H1 (cell line): ENCODE measurements at regions not wholly inside any gene's neighbourhood (a gene's known extent, or its start where the extent isn't known, plus 50 kb on each side); places are given as distances from the start of the nearest gene placed in this dataset.

ENCODE experiments used
- ASH2L ChIP-seq: fragments of 200-600, 300-600 bp; sonication (generic); IDR thresholded peaks from one replicate; pipeline ENCODE4 v1.7.1; 2017; ENCODE audit warnings: low read length
- BRCA1 ChIP-seq: IDR thresholded peaks from 2 replicates; pipeline ENCODE4 v1.6.1; 2012; ENCODE audit warnings: low read depth, low read length, improper control_type of control experiment
- EZH2 ChIP-seq: fragments of 200-600 bp; sonication (generic); IDR thresholded peaks from 2 replicates; pipeline ENCODE4 v1.7.1; 2012; ENCODE audit warnings: low read depth, mild to moderate bottlenecking, moderate library complexity, low read length, inconsistent platforms; ENCODE audit not compliant: severe bottlenecking
- PHF8 ChIP-seq: fragments of 200-600 bp; sonication (generic); conservative IDR thresholded peaks from 2 replicates; pipeline ENCODE4 v1.7.1; 2012; ENCODE audit warnings: low read depth, mild to moderate bottlenecking, inconsistent platforms, low read length, moderate library complexity
- RAD21 ChIP-seq, 2 experiments: IDR thresholded peaks in 1 of 2; conservative IDR thresholded peaks in 1 of 2; 2 replicates each; pipeline ENCODE4 v1.6.1; 2011; ENCODE audit warnings: low read depth in 2 of 2, low read length in 2 of 2, improper control_type of control experiment in 1 of 2, inconsistent platforms in 1 of 2, mild to moderate bottlenecking in 1 of 2, moderate library complexity in 1 of 2
- SP2 ChIP-seq: IDR thresholded peaks from 2 replicates; pipeline ENCODE4 v1.6.1; 2012; ENCODE audit warnings: mild to moderate bottlenecking, low read length, inconsistent platforms
- TAF1 ChIP-seq: IDR thresholded peaks from 2 replicates; pipeline ENCODE4 v1.6.1; 2011; ENCODE audit warnings: mild to moderate bottlenecking, low read depth, low read length
- TCF12 ChIP-seq: IDR thresholded peaks from 2 replicates; pipeline ENCODE4 v1.6.1; 2011; ENCODE audit warnings: low read depth, mild to moderate bottlenecking, low read length
- TF ChIP-seq, protein P1 (sequence below): fragments of 300-600 bp; sonication (generic); IDR thresholded peaks from 2 replicates; pipeline ENCODE4 v1.7.1; 2012; ENCODE audit warnings: low read length, moderate library complexity, mild to moderate bottlenecking, inconsistent platforms; ENCODE audit not compliant: insufficient replicate concordance

DNA sequence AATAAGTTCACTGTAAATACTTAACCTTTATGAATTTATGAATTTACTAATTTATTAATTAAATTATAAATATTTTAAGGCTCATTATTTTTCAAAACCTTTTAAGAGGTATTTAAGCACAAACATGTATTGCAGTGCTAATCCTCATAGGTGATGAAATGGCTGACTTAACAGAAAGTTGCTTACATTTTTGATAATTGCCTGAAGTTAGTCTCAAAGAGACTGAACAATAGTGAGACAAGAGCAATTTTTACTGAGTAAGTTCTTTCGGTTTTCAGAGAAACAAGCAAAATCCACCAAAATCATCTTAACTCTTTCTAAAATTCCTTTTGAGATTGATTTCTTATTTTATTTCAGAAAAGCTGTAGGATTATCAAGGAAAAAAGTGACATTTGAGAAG lies 137.3 kb upstream of the VGLL2 start (continued):
- TF ChIP-seq, protein P1, sequence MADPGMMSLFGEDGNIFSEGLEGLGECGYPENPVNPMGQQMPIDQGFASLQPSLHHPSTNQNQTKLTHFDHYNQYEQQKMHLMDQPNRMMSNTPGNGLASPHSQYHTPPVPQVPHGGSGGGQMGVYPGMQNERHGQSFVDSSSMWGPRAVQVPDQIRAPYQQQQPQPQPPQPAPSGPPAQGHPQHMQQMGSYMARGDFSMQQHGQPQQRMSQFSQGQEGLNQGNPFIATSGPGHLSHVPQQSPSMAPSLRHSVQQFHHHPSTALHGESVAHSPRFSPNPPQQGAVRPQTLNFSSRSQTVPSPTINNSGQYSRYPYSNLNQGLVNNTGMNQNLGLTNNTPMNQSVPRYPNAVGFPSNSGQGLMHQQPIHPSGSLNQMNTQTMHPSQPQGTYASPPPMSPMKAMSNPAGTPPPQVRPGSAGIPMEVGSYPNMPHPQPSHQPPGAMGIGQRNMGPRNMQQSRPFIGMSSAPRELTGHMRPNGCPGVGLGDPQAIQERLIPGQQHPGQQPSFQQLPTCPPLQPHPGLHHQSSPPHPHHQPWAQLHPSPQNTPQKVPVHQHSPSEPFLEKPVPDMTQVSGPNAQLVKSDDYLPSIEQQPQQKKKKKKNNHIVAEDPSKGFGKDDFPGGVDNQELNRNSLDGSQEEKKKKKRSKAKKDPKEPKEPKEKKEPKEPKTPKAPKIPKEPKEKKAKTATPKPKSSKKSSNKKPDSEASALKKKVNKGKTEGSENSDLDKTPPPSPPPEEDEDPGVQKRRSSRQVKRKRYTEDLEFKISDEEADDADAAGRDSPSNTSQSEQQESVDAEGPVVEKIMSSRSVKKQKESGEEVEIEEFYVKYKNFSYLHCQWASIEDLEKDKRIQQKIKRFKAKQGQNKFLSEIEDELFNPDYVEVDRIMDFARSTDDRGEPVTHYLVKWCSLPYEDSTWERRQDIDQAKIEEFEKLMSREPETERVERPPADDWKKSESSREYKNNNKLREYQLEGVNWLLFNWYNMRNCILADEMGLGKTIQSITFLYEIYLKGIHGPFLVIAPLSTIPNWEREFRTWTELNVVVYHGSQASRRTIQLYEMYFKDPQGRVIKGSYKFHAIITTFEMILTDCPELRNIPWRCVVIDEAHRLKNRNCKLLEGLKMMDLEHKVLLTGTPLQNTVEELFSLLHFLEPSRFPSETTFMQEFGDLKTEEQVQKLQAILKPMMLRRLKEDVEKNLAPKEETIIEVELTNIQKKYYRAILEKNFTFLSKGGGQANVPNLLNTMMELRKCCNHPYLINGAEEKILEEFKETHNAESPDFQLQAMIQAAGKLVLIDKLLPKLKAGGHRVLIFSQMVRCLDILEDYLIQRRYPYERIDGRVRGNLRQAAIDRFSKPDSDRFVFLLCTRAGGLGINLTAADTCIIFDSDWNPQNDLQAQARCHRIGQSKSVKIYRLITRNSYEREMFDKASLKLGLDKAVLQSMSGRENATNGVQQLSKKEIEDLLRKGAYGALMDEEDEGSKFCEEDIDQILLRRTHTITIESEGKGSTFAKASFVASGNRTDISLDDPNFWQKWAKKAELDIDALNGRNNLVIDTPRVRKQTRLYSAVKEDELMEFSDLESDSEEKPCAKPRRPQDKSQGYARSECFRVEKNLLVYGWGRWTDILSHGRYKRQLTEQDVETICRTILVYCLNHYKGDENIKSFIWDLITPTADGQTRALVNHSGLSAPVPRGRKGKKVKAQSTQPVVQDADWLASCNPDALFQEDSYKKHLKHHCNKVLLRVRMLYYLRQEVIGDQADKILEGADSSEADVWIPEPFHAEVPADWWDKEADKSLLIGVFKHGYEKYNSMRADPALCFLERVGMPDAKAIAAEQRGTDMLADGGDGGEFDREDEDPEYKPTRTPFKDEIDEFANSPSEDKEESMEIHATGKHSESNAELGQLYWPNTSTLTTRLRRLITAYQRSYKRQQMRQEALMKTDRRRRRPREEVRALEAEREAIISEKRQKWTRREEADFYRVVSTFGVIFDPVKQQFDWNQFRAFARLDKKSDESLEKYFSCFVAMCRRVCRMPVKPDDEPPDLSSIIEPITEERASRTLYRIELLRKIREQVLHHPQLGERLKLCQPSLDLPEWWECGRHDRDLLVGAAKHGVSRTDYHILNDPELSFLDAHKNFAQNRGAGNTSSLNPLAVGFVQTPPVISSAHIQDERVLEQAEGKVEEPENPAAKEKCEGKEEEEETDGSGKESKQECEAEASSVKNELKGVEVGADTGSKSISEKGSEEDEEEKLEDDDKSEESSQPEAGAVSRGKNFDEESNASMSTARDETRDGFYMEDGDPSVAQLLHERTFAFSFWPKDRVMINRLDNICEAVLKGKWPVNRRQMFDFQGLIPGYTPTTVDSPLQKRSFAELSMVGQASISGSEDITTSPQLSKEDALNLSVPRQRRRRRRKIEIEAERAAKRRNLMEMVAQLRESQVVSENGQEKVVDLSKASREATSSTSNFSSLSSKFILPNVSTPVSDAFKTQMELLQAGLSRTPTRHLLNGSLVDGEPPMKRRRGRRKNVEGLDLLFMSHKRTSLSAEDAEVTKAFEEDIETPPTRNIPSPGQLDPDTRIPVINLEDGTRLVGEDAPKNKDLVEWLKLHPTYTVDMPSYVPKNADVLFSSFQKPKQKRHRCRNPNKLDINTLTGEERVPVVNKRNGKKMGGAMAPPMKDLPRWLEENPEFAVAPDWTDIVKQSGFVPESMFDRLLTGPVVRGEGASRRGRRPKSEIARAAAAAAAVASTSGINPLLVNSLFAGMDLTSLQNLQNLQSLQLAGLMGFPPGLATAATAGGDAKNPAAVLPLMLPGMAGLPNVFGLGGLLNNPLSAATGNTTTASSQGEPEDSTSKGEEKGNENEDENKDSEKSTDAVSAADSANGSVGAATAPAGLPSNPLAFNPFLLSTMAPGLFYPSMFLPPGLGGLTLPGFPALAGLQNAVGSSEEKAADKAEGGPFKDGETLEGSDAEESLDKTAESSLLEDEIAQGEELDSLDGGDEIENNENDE = no peak
- TF ChIP-seq TAF1 = no peak
- TF ChIP-seq RAD21 (IDR thresholded peaks at IDR 0.05 in 1 of 2, conservative IDR thresholded peaks at IDR 0.05 in 1 of 2; ENCODE audit: low read depth in 2 of 2, low read length in 2 of 2) = no peak
- no peak for TF ChIP-seq SP2
- no peak for TF ChIP-seq EZH2
- no peak for TF ChIP-seq TCF12
- no peak for TF ChIP-seq BRCA1
- TF ChIP-seq PHF8 = no peak
- no peak for TF ChIP-seq ASH2L
